HG03342 (cell line): ENCODE measurements at regions not wholly inside any gene's neighbourhood (a gene's known extent, or its start where the extent isn't known, plus 50 kb on each side); places are given as distances from the start of the nearest gene placed in this dataset.

Experiments
- ATAC-seq: cut with Tn5 transposase; IDR thresholded peaks from one replicate; pipeline ENCODE4 v1.9.1; 2021; ENCODE audit warnings: mild to moderate bottlenecking, moderate library complexity; ENCODE audit not compliant: unreplicated experiment

DNA sequence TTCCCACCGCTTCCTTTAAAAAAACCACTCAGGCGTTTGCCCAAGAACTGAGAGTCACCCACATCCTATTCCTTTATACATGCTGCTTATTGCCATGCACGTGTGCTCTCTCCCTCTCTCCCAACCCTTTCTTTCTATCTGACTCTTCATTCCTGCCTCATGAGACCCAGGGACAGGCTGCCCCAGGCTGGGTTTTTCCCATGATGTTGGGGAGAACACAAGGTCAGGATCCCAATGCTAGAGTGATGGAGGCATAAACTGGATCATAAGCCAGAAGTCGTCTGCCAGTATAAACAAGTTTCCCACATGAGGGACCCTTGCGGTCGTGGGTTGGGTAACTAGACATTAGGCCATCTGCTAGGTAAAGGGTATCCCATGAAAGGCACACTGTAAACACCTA, 64.9 kb downstream of the CD2 start:
- ATAC-seq: no peak

- no peak for ATAC-seq
Measured at GRCh38 chr1:116820369-116820768, 66.1 kb downstream of the CD2 start.

GRCh38 chr1:116821763-116822162, 67.5 kb downstream of the CD2 start:
- ATAC-seq: no peak

DNA sequence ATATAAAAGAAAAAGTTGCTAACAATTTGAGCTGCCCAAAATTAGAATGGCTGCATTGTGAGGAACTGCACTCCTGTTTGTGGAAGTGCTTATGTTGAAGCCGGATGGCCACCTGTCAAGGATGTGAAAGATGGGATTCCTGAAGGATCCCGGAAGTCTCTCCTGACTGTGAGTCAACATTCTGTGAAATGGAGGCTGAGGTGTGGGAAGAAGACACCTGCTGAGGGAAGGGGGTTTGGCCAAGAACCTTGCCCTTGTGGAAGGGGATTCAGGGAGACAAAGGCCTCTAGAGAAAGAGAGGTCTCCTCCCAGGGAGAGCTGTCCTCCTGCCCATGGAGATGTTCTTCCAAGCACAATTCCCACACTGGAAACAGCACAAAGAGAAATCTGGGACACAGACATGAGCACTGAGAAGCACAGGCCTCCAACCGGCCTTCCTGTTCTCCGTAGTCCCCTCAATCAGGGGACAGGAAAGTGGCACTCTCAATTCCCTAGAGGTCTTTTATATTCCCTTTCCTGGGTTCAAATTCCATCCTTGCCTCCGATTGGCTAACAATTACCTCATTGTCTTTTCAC, 70.5 kb downstream of the CD2 start:
- ATAC-seq: no peak

DNA sequence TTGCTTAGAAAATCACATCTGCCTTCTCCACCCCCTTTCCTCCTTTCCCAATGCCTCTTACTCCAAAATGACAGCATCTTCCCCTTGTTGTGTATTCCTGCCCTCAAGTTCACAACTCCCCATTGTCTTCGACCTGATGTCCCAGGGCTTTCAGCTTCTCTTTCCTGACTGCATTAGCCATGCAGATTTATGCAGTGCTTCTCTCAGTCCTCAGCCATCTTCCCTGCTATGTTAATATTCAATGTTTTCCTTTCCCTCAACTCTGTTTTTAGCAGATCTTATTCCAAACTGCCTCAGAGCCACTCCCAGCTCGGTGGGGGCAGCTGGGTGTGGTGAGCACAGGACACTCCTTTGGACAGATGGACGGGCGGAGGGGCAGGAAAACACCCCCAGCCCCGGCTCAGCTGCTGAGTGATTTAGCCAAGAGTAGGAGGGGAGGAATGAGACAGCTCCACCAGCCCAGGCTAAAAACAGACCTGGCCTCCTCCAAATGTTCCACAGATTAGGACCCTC, 71.0 kb downstream of the CD2 start:
- ATAC-seq: no peak

GRCh38 chr1:116825720-116826438, 71.6 kb downstream of the CD2 start:
- ATAC-seq: no peak

- peak; percentile 89 for ATAC-seq
Measured at GRCh38 chr1:116826818-116827606, 72.8 kb downstream of the CD2 start.

DNA sequence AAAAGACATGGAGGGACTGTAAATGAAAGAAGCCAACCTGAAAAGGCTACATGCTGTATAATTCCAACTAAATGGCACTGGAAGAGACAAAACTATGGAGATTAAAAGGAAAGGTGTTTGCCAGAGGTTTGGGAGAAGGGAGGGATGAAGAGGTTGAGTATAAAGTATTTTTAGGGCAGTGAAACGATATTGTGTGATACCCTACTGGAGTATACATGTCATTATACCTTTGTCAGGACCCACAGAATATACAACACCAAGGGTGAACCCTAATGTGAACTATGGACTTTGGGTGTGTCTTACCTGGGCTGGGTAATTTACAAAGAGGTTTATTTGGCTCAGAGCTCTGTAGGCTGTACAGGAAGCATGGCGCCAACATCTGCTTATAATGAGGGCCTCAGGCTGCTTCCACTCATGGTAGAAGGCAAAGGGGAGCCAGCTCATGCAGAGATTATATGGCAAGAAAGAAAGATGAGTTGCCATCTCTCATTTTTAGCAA, 73.4 kb downstream of the CD2 start:
- no peak for ATAC-seq

GRCh38 chr1:116832308-116832931, 77.3 kb upstream of the PTGFRN start:
- ATAC-seq: no peak

- ATAC-seq: no peak
Measured at GRCh38 chr1:116832932-116833578, 76.7 kb upstream of the PTGFRN start.

- ATAC-seq: no peak
Measured at GRCh38 chr1:116833718-116834117, 76.0 kb upstream of the PTGFRN start.

DNA sequence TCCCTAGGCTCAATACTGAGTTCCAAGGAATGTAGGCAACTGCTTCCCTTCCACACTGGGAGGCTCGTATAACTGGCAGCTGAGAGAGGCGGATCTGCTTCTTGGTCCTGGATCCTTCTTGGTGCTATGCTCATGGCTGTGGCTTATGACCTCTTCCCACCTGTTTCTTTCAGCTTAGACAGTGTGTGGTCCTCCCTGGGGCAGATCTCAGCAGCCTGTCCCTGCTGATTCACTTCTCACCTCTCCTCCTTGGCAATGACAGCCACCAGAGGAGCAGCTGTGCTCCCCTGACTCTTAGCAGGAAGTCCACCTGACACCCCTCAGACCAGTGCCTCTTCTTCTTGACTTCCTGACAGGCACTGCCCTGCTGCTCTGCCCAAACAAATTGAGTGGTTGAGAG, 75.1 kb upstream of the PTGFRN start:
- no peak for ATAC-seq

- no peak for ATAC-seq
Measured at GRCh38 chr1:116835161-116835560, 74.6 kb upstream of the PTGFRN start.

GRCh38 chr1:116836099-116836498, 73.6 kb upstream of the PTGFRN start:
- ATAC-seq: no peak

GRCh38 chr1:116841569-116842344, 68.0 kb upstream of the PTGFRN start:
- ATAC-seq: no peak

DNA sequence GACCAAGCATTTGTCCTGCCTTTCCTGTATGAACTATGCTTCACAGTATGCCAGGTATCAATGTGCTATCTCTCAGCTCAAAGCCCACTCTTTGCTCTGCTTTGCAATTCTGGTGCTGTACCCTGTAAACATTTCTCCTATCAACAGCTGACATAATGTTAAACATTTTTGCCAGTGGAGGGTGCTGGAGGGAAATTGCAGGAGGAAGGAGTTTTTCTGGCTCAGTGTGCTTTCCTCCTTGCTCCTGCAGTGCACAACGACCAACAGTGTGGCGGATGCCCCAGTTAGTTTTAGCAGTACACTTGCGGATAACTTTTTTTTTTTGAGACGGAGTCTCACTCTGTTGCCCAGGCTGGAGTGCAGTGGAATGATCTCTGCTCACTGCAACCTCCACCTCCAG, 67.1 kb upstream of the PTGFRN start:
- ATAC-seq: no peak

- no peak for ATAC-seq
Measured at GRCh38 chr1:116844775-116845174, 64.9 kb upstream of the PTGFRN start.

DNA sequence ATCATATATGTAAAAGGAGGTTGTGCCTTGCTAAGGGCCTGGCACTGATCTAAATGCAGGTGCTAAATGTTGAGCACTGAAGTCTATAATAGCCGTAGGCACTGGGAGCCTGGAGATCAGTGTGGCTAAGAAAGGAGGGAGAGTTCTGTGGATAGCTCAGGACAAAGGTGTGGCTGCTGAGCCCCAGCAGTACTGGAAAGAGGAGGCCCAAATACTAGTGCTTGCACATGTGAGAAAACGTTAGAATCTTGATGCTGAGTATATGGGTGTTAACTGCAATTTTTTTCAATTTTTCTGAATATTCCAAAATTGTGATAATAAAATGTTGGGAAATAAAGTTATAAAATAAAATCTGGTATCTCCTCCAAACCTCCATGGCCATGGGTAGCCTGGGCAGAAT, 62.5 kb upstream of the PTGFRN start:
- no peak for ATAC-seq

DNA sequence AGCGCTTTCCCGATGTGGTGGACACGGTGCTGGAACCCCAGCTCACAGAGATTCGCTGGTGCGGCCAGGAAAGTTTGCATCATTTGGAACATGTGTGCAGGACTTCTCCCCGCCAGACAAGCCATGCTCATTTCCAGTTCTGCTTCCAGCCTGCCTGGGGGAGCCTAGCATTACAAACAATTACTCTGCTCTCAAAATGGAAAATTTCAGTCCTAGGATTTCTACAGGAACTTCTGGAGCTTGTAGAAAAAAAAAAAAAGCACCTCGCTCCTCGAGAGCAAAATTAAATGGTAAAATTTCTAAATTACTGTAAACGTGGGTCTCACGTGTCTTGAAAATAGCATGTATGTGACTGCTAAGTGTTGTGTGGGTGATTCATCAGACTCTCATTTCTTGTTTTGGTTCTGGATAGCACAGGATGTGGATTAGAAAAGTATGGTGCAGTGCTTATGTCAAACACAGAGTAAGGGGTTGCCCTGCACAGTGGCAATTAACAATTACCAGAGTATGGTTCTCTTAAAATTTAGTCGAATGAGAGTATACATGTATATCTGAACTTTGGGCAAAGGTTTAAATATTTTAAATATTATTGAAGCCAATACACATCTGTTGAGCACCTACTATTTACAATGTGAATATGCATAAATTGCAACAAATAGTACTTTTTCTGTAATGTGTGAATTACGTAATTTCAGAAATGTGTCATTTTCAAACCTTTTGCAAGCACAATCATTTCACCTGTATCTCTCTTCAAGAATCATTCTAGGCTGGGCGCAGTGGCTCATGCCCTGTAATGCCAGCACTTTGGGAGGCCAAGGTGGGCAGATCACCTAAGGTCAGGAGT, 61.8 kb upstream of the PTGFRN start:
- no peak for ATAC-seq
